ENCODE measurements at regions not wholly inside any gene's neighbourhood (a gene's known extent, or its start where the extent isn't known, plus 50 kb on each side); places are given as distances from the start of the nearest gene placed in this dataset.
"Not testable (repeated sequence)": the region's sequence is repeated elsewhere in the genome, so short reads cannot be mapped to it uniquely, and the experiment has no call there.

GRCh38 chr7:80040752-80041151 lies 93.9 kb upstream of the GNAI1 start:
- intact Hi-C loops (cut with micrococcal nuclease): no loop called here
- Mint-ChIP-seq H3K27me3 (ENCODE audit: insufficient read depth) (peaks cover 2% of the 10 kb centered on the region), H3K36me3 (ENCODE audit: low read depth) (no peaks in the 10 kb centered on the region), H3K27ac (no peak overlapping the region), H3K4me3 (no peak overlapping the region), H3K4me1 (ENCODE audit: low read depth) (no peaks in the 10 kb centered on the region), H3K9me3 (no peaks in the 10 kb centered on the region)
- DNase-seq (ENCODE audit: low spot score): no peak

GRCh38 chr7:80040335-80040734 lies 94.3 kb upstream of the GNAI1 start:
- Mint-ChIP-seq H3K27me3 (ENCODE audit: insufficient read depth) (peaks cover 2% of the 10 kb centered on the region), H3K36me3 (ENCODE audit: low read depth) (no peaks in the 10 kb centered on the region), H3K27ac (no peak overlapping the region), H3K4me1 (ENCODE audit: low read depth) (no peaks in the 10 kb centered on the region), H3K4me3 (no peak overlapping the region), H3K9me3 (no peaks in the 10 kb centered on the region)
- DNase-seq (ENCODE audit: low spot score): no peak
- intact Hi-C loops (cut with micrococcal nuclease): no loop called here

DNA sequence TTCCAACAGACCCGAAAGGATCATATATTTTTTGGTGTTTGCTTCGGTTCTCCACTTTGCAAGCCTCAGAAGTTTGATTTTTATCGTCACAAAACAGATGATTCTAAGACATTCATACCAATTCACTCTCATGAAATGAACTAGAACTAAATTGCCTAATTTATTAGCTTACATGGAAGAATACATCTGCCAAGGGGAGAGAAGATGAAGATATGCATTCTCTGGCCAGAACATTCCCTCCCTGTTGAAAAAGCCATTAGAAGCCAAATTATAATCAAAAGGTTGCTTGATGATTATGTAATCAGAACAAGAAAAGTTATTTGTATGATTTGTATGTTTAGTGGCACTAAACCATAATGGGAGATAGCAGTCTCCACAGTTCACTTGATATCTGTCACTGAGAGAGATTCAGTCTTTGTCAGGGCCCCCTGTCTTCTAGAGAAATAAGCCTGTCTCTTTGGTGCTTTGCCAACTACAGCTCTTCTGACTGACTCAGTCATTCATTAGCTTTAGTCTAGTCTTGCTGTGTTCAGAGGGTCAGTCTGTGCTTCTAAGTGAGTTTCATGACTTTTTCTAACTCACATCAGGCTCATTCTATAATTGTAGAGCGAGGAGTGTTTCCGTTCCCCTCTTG lies 95.3 kb upstream of the GNAI1 start:
- Mint-ChIP-seq H3K27me3 (ENCODE audit: insufficient read depth) (peaks cover 2% of the 10 kb centered on the region), H3K36me3 (ENCODE audit: low read depth) (no peaks in the 10 kb centered on the region), H3K27ac (no peak overlapping the region), H3K4me3 (no peak overlapping the region), H3K4me1 (ENCODE audit: low read depth) (no peaks in the 10 kb centered on the region), H3K9me3 (no peaks in the 10 kb centered on the region)
- DNase-seq (ENCODE audit: low spot score): no peak
- intact Hi-C loops (cut with micrococcal nuclease): no loop called here

DNA sequence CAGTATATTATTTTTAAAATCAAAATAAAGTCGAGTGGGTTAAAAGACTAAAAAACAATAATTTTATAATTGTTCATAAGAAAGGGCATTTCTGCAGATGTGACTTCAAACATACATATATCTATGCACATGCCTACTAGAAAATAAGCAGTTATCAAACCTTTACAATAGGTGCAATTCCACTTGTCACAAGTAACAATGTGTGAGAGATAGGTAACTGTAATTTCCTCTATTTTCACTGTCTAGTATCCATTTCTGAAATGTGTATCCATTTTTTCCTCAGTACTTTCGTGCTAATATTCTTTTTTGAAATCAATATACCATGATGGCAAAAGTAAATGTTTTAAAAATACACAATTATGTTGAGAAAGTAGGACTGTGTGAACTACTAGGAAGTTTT lies 96.9 kb upstream of the GNAI1 start:
- Mint-ChIP-seq H3K4me1 (ENCODE audit: low read depth) (no peaks in the 10 kb centered on the region), H3K27me3 (ENCODE audit: insufficient read depth) (no peaks in the 10 kb centered on the region), H3K4me3 (no peak overlapping the region), H3K36me3 (ENCODE audit: low read depth) (no peaks in the 10 kb centered on the region), H3K27ac (no peak overlapping the region), H3K9me3 (no peaks in the 10 kb centered on the region)
- no peak for DNase-seq (ENCODE audit: low spot score)
- intact Hi-C loops (cut with micrococcal nuclease): no loop called here

GRCh38 chr7:80036107-80036506 lies 98.5 kb upstream of the GNAI1 start:
- Mint-ChIP-seq H3K4me1 (ENCODE audit: low read depth) (no peaks in the 10 kb centered on the region), H3K36me3 (ENCODE audit: low read depth) (no peaks in the 10 kb centered on the region), H3K27ac (no peak overlapping the region), H3K9me3 (no peaks in the 10 kb centered on the region), H3K4me3 (no peak overlapping the region), H3K27me3 (ENCODE audit: insufficient read depth) (no peaks in the 10 kb centered on the region)
- intact Hi-C loops (cut with micrococcal nuclease): no loop called here
- DNase-seq (ENCODE audit: low spot score): no peak

DNA sequence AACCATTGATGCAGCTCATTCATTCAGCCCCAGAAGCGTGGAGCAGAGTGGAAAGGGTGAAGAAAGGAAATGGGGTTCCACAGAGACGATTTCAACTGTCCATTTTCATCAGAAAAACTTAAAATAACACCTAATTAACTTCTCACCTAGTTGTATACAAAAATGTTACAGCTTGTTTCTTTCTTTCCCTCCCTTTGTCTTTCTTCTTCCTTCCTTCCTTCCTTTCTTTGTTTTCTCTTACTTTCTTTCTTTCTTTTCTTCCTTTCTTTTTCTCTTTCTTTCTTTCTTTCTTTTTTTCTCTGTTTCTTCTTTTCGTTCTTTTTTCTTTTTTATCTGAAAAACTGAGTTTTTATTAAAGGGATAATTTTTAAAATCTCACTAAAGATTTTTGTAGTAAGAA lies 105.9 kb upstream of the GNAI1 start:
- Mint-ChIP-seq H3K27ac (no peak overlapping the region), H3K27me3 (ENCODE audit: insufficient read depth) (no peaks in the 10 kb centered on the region), H3K36me3 (ENCODE audit: low read depth) (no peaks in the 10 kb centered on the region), H3K4me1 (ENCODE audit: low read depth) (no peaks in the 10 kb centered on the region), H3K9me3 (peaks cover 5% of the 10 kb centered on the region), H3K4me3 (no peak overlapping the region)
- intact Hi-C loops (cut with micrococcal nuclease): no loop called here
- DNase-seq (ENCODE audit: low spot score): no peak

DNA sequence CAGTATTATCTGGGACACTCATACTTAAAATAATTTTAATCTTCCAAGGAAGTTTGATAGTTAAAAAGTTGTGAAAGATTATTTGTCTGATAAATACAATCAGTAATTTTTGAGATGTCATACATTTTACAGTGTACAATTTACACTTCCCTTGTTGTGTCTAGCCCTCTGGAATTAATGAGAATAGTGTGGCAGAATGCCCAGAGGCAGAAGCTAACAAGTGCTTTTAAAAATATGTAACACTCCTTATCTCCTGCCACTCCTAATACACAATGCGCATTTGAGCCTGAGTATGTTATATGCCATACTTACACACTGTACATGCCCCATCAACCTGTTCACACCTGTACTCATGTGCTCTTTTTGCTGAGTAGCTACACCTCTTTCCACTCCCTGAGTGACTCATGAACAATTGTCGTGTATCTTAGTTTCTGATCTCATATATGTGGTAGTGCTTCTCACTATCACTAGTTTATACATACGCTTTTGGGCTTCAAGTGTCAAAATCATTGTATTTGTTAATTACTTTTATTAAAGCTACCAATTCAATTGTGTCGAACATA lies 106.9 kb upstream of the GNAI1 start:
- intact Hi-C loops (cut with micrococcal nuclease): no loop called here
- Mint-ChIP-seq H3K27ac (no peak overlapping the region), H3K9me3 (peaks cover 5% of the 10 kb centered on the region), H3K36me3 (ENCODE audit: low read depth) (no peaks in the 10 kb centered on the region), H3K4me3 (no peak overlapping the region), H3K27me3 (ENCODE audit: insufficient read depth) (no peaks in the 10 kb centered on the region), H3K4me1 (ENCODE audit: low read depth) (no peaks in the 10 kb centered on the region)
- DNase-seq (ENCODE audit: low spot score): no peak

- Mint-ChIP-seq H3K27me3 (ENCODE audit: insufficient read depth) (no peaks in the 10 kb centered on the region), H3K9me3 (peaks cover 5% of the 10 kb centered on the region), H3K4me1 (ENCODE audit: low read depth) (no peaks in the 10 kb centered on the region), H3K36me3 (ENCODE audit: low read depth) (no peaks in the 10 kb centered on the region), H3K27ac (no peak overlapping the region), H3K4me3 (no peak overlapping the region)
- intact Hi-C loops (cut with micrococcal nuclease): no loop called here
- DNase-seq (ENCODE audit: low spot score): no peak
These were observed 107.9 kb upstream of the GNAI1 start for GRCh38 chr7:80026766-80027165.

DNA sequence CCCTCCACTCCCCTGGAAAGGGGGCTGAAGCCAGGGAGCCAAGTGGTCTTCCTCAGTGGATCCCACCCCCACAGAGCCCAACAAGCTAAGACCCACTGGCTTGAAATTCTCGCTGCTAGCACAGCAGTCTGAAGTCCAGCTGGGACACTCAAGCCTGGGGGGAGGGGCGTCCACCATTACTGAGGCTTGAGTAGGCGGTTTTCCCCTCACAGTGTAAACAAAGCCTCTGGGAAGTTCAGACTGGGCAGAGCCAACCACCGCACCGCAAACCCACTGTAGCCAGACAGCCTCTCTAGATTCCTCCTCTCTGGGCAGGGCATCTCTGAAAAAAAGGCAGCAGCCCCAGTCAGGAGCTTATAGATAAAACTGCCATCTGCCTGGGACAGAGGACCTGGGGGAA lies 114.4 kb upstream of the GNAI1 start:
- H3K27me3 Mint-ChIP-seq (ENCODE audit: insufficient read depth); DNase-seq (ENCODE audit: low spot score); H3K9me3 Mint-ChIP-seq; intact Hi-C loops (cut with micrococcal nuclease); H3K27ac Mint-ChIP-seq; H3K4me1 Mint-ChIP-seq (ENCODE audit: low read depth); H3K36me3 Mint-ChIP-seq (ENCODE audit: low read depth); H3K4me3 Mint-ChIP-seq: not testable (repeated sequence)

- not testable (repeated sequence) for H3K4me1 Mint-ChIP-seq (ENCODE audit: low read depth); H3K9me3 Mint-ChIP-seq; H3K27me3 Mint-ChIP-seq (ENCODE audit: insufficient read depth); DNase-seq (ENCODE audit: low spot score); H3K4me3 Mint-ChIP-seq; H3K36me3 Mint-ChIP-seq (ENCODE audit: low read depth); H3K27ac Mint-ChIP-seq
- intact Hi-C loops (cut with micrococcal nuclease): loop anchor here (10.0 kb wide), 1 partner anchor 195 kb away; no protein-coding TSS in a partner anchor
These were observed 114.8 kb upstream of the GNAI1 start for GRCh38 chr7:80019809-80020207.

GRCh38 chr7:80018941-80019808 lies 115.5 kb upstream of the GNAI1 start:
- H3K27me3 Mint-ChIP-seq (ENCODE audit: insufficient read depth): no peaks in the 10 kb centered on the region
- DNase-seq (ENCODE audit: low spot score): peak; percentile 10
- H3K27ac Mint-ChIP-seq: no peak overlapping the region
- no peaks in the 10 kb centered on the region for H3K36me3 Mint-ChIP-seq (ENCODE audit: low read depth)
- no peaks in the 10 kb centered on the region for H3K9me3 Mint-ChIP-seq
- no peaks in the 10 kb centered on the region for H3K4me1 Mint-ChIP-seq (ENCODE audit: low read depth)
- no peak overlapping the region for H3K4me3 Mint-ChIP-seq
- intact Hi-C loops (cut with micrococcal nuclease): loop anchor here (10.0 kb wide), 1 partner anchor 194 kb away; no protein-coding TSS in a partner anchor

DNA sequence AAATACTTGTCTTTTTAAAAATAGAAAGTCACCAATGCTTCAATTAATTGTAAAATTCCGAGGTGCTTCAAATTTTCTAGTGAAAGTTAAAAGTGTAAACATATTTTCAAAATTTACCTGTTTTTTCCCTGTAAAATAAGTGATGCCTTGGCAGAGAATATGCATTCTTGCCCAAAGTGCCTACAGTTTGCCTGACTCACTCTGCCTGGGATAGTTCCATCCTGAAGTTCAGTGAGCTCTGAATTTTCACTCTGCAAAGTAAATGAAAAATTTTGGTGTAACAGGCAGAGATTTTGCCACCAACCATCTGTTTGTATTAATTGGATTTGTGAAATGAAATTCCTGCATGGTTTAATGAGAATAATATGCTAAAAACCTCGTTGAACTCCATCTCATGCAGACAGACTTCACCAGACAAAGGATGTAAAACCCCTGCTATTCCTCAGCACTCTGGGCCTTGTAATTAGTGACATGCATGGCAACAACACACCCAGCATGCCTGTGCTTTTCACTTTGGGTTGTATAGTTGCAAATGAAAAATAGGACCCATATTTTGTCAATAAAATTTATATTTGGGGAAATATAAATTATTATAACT lies 117.4 kb upstream of the GNAI1 start:
- no peak overlapping the region for H3K4me3 Mint-ChIP-seq
- intact Hi-C loops (cut with micrococcal nuclease): loop anchor here (10.0 kb wide), 1 partner anchor 192 kb away; no protein-coding TSS in a partner anchor
- H3K27me3 Mint-ChIP-seq (ENCODE audit: insufficient read depth): no peaks in the 10 kb centered on the region
- no peaks in the 10 kb centered on the region for H3K36me3 Mint-ChIP-seq (ENCODE audit: low read depth)
- no peak for DNase-seq (ENCODE audit: low spot score)
- no peaks in the 10 kb centered on the region for H3K4me1 Mint-ChIP-seq (ENCODE audit: low read depth)
- no peak overlapping the region for H3K27ac Mint-ChIP-seq
- H3K9me3 Mint-ChIP-seq: no peaks in the 10 kb centered on the region

- no peak for DNase-seq (ENCODE audit: low spot score)
- Mint-ChIP-seq H3K27me3 (ENCODE audit: insufficient read depth) (no peaks in the 10 kb centered on the region), H3K4me3 (no peak overlapping the region), H3K9me3 (no peaks in the 10 kb centered on the region), H3K36me3 (ENCODE audit: low read depth) (no peaks in the 10 kb centered on the region), H3K4me1 (ENCODE audit: low read depth) (no peaks in the 10 kb centered on the region), H3K27ac (no peak overlapping the region)
- intact Hi-C loops (cut with micrococcal nuclease): loop anchor here (10.0 kb wide), 1 partner anchor 190 kb away; no protein-coding TSS in a partner anchor
These were observed 120.1 kb upstream of the GNAI1 start for GRCh38 chr7:80014511-80014910.

Data from activated T-helper 1 cell treated with anti-CD3 and anti-CD28 coated beads, Interleukin-12 subunit alpha, Interleukin-12 subunit beta, Interleukin-2, Interleukin-4 antibody, amounts not matched to agents 30 ng/mL and 10 ng/mL and 1 ng/mL, durations not matched to agents 14 hours and 24 hours and 36 hours (primary cell).